H1 (cell line): ENCODE measurements at regions not wholly inside any gene's neighbourhood (a gene's known extent, or its start where the extent isn't known, plus 50 kb on each side); places are given as distances from the start of the nearest gene placed in this dataset.

Experiments used
- CTCF ChIA-PET: fragments of 300-600 bp; sonication (Branson Sonifier 250); formaldehyde crosslinking; loops from one replicate; lab custom pipeline; 2021; ENCODE audit not compliant: partially characterized antibody; lab: Charles Lee
- POLR2A ChIA-PET: fragments of 300-600 bp; sonication (Branson Sonifier 250); formaldehyde crosslinking; loops from one replicate; lab custom pipeline; 2021; ENCODE audit warnings: inconsistent platforms; ENCODE audit not compliant: partially characterized antibody; lab: Charles Lee
- DNase-seq, 2 experiments: peaks; one replicate each; pipeline versions ENCODE4 v3.0.0 to v3.0.0-alpha.2; 2010 to 2022; ENCODE audit warnings: low spot score in 2 of 2, low read depth in 1 of 2, mixed read lengths in 1 of 2
- FAIRE-seq: peaks from 2 replicates; lab custom pipeline; 2011; peaks lifted over from hg19 to GRCh38; lab: Jason Lieb, UNC
- H2AFZ ChIP-seq: 2 replicates; pipeline ENCODE4 v1.8.1; 2012; ENCODE audit warnings: low read length, inconsistent platforms
- H2AK5ac ChIP-seq: 2 replicates; pipeline ENCODE4 v1.6.1; 2013; ENCODE audit warnings: low read depth, low read length
- H2BK120ac ChIP-seq: replicated peaks from 2 replicates; pipeline ENCODE3; 2013; ENCODE audit warnings: low read depth, low read length, inconsistent platforms
- H2BK12ac ChIP-seq: 2 replicates; pipeline ENCODE4 v1.6.1; 2013; ENCODE audit warnings: low read depth, low read length
- H2BK15ac ChIP-seq: 2 replicates; pipeline ENCODE4 v1.6.1; 2013; ENCODE audit warnings: low read length
- H2BK20ac ChIP-seq: 2 replicates; pipeline ENCODE4 v1.6.1; 2013; ENCODE audit warnings: low read length
- H2BK5ac ChIP-seq: 2 replicates; pipeline ENCODE4 v1.6.1; 2013; ENCODE audit warnings: low read depth, low read length
- H3K14ac ChIP-seq: 2 replicates; pipeline ENCODE4 v1.6.1; 2013; ENCODE audit warnings: inconsistent platforms; ENCODE audit not compliant: insufficient read length
- H3K18ac ChIP-seq: 2 replicates; pipeline ENCODE4 v1.6.1; 2013; ENCODE audit warnings: low read length; ENCODE audit errors: extremely low read depth
- H3K23ac ChIP-seq: 2 replicates; pipeline ENCODE4 v1.6.1; 2013; ENCODE audit warnings: inconsistent platforms; ENCODE audit not compliant: insufficient read length
- H3K23me2 ChIP-seq: 2 replicates; pipeline ENCODE4 v1.6.1; 2013; ENCODE audit warnings: low read depth, low read length
- H3K27ac ChIP-seq: 2 replicates; pipeline ENCODE4 v1.6.1; 2011; ENCODE audit warnings: low read depth, low read length, inconsistent platforms
- H3K27me3 ChIP-seq, 4 experiments: replicated peaks in 1 of 4; 1 replicate in 1 of 4; 2 replicates in 3 of 4; pipeline versions ENCODE4 v1.6.1 to v1.8.1; 2011 to 2013; ENCODE audit warnings: low read length in 3 of 4, mild to moderate bottlenecking in 3 of 4, inconsistent platforms in 2 of 4, mixed read lengths in 2 of 4, moderate library complexity in 1 of 4; ENCODE audit not compliant: control insufficient read depth in 3 of 4, insufficient read depth in 3 of 4; ENCODE audit errors: extremely low read depth in 1 of 4
- H3K36me3 ChIP-seq, 4 experiments: 2 replicates each; pipeline versions ENCODE4 v1.6.1 to v1.8.1; 2011 to 2013; ENCODE audit warnings: mild to moderate bottlenecking in 4 of 4, low read length in 3 of 4, moderate library complexity in 2 of 4, control low read depth in 1 of 4, inconsistent platforms in 1 of 4; ENCODE audit not compliant: insufficient read depth in 4 of 4, control insufficient read depth in 2 of 4
- H3K4ac ChIP-seq: replicated peaks from 2 replicates; pipeline ENCODE3; 2013; ENCODE audit warnings: low read length, low read depth, mixed read lengths, inconsistent platforms; ENCODE audit not compliant: insufficient read length
- H3K4me1 ChIP-seq, 4 experiments: replicated peaks in 1 of 4; 1 replicate in 1 of 4; 2 replicates in 3 of 4; pipeline versions ENCODE4 v1.6.1 to v1.8.1; 2011 to 2013; ENCODE audit warnings: low read length in 3 of 4, inconsistent platforms in 2 of 4, mixed read lengths in 1 of 4; ENCODE audit not compliant: insufficient read depth in 4 of 4, control insufficient read depth in 3 of 4
- H3K4me2 ChIP-seq, 2 experiments: 2 replicates each; pipeline versions ENCODE4 v1.6.1 to v1.8.1; 2011 to 2013; ENCODE audit warnings: low read depth in 2 of 2, low read length in 2 of 2, control low read depth in 1 of 2, inconsistent platforms in 1 of 2, mild to moderate bottlenecking in 1 of 2; ENCODE audit not compliant: insufficient read depth in 1 of 2
- H3K4me3 ChIP-seq, 4 experiments: fragments of 200-600, 300-600 bp in 1 of 4; sonication (generic), shearing (Covaris generic), sonication (Bioruptor Twin) in 1 of 4; 2 replicates each; pipeline versions ENCODE4 v1.5.1 to v1.8.1; 2011 to 2016; ENCODE audit warnings: low read length in 4 of 4, low read depth in 3 of 4, control low read depth in 2 of 4, inconsistent platforms in 2 of 4, mild to moderate bottlenecking in 2 of 4, mixed read lengths in 1 of 4, moderate library complexity in 1 of 4; ENCODE audit not compliant: insufficient read depth in 2 of 4; ENCODE audit errors: extremely low read depth in 1 of 4
- H3K56ac ChIP-seq: replicated peaks from 2 replicates; pipeline ENCODE3; 2013; ENCODE audit warnings: low read depth, mild to moderate bottlenecking, mixed read lengths, low read length, inconsistent platforms; ENCODE audit not compliant: insufficient read length
- H3K79me1 ChIP-seq: 2 replicates; pipeline ENCODE4 v1.6.1; 2013; ENCODE audit warnings: low read depth, low read length, control low read depth
- H3K79me2 ChIP-seq, 2 experiments: 2 replicates each; pipeline versions ENCODE4 v1.6.1 to v1.8.1; 2012 to 2013; ENCODE audit warnings: low read length in 2 of 2, mild to moderate bottlenecking in 2 of 2, inconsistent platforms in 1 of 2; ENCODE audit not compliant: insufficient read depth in 2 of 2, control insufficient read depth in 1 of 2
- H3K9ac ChIP-seq, 4 experiments: replicated peaks in 1 of 4; 1 replicate in 1 of 4; 2 replicates in 3 of 4; pipeline versions ENCODE4 v1.6.1 to v1.8.1; 2011 to 2013; ENCODE audit warnings: low read depth in 3 of 4, low read length in 3 of 4, control low read depth in 2 of 4, mild to moderate bottlenecking in 2 of 4, moderate library complexity in 2 of 4, inconsistent platforms in 1 of 4; ENCODE audit errors: extremely low read depth in 1 of 4
- H3K9me3 ChIP-seq, 2 experiments: 2 replicates each; pipeline versions ENCODE4 v1.6.1 to v1.8.1; 2012 to 2013; ENCODE audit warnings: mild to moderate bottlenecking in 2 of 2, moderate library complexity in 2 of 2, control low read depth in 1 of 2, inconsistent platforms in 1 of 2, low read depth in 1 of 2, low read length in 1 of 2, mixed read lengths in 1 of 2; ENCODE audit not compliant: insufficient read depth in 2 of 2
- H4K20me1 ChIP-seq, 2 experiments: replicated peaks in 1 of 2; 2 replicates each; pipeline versions ENCODE3 to v1.8.1; 2011 to 2013; ENCODE audit warnings: inconsistent platforms in 2 of 2, low read length in 2 of 2, mild to moderate bottlenecking in 1 of 2; ENCODE audit not compliant: insufficient read depth in 2 of 2, control insufficient read depth in 1 of 2
- H4K5ac ChIP-seq: 2 replicates; pipeline ENCODE4 v1.6.1; 2013; ENCODE audit warnings: low read length, low read depth, mixed read lengths, inconsistent platforms; ENCODE audit not compliant: insufficient read length
- H4K8ac ChIP-seq: 2 replicates; pipeline ENCODE4 v1.8.0; 2013; ENCODE audit warnings: mild to moderate bottlenecking, moderate library complexity, low read length, inconsistent platforms; ENCODE audit not compliant: insufficient read depth; ENCODE audit errors: extremely low read depth
- H4K91ac ChIP-seq: replicated peaks from 2 replicates; pipeline ENCODE3; 2013; ENCODE audit warnings: low read length, mixed read lengths, inconsistent platforms; ENCODE audit not compliant: insufficient read length
- ASH2L ChIP-seq: fragments of 200-600, 300-600 bp; sonication (generic); IDR thresholded peaks from one replicate; pipeline ENCODE4 v1.7.1; 2017; ENCODE audit warnings: low read length
- CEBPB ChIP-seq: IDR thresholded peaks from 2 replicates; pipeline ENCODE4 v1.6.1; 2012; ENCODE audit warnings: low read depth, low read length
- CREB1 ChIP-seq: IDR thresholded peaks from 2 replicates; pipeline ENCODE4 v1.6.1; 2012; ENCODE audit warnings: inconsistent platforms
- EZH2 ChIP-seq: fragments of 200-600 bp; sonication (generic); IDR thresholded peaks from 2 replicates; pipeline ENCODE4 v1.7.1; 2012; ENCODE audit warnings: low read depth, mild to moderate bottlenecking, moderate library complexity, low read length, inconsistent platforms; ENCODE audit not compliant: severe bottlenecking
- HDAC2 ChIP-seq, 2 experiments: fragments of 300-600 bp in 1 of 2; sonication (generic) in 1 of 2; IDR thresholded peaks; 2 replicates each; pipeline ENCODE4 v1.6.1; 2011 to 2012; ENCODE audit warnings: low read depth in 2 of 2, low read length in 2 of 2, mild to moderate bottlenecking in 2 of 2, moderate library complexity in 2 of 2, borderline replicate concordance in 1 of 2, inconsistent platforms in 1 of 2
- MAX ChIP-seq: IDR thresholded peaks from 2 replicates; pipeline ENCODE4 v1.6.1; 2012; ENCODE audit warnings: inconsistent platforms
- NRF1 ChIP-seq: IDR thresholded peaks from 2 replicates; pipeline ENCODE4 v1.6.1; 2011; ENCODE audit warnings: mild to moderate bottlenecking, low read depth, low read length, improper control_type of control experiment
- RBBP5 ChIP-seq: IDR thresholded peaks from 2 replicates; pipeline ENCODE4 v1.7.1; 2012; ENCODE audit warnings: low read depth, mild to moderate bottlenecking, inconsistent platforms, low read length, moderate library complexity, borderline replicate concordance
- SIRT6 ChIP-seq: IDR thresholded peaks from one replicate; pipeline ENCODE4 v1.7.1; 2012; ENCODE audit warnings: low read length, inconsistent platforms
- SP1 ChIP-seq: IDR thresholded peaks from 2 replicates; pipeline ENCODE4 v1.6.1; 2011; ENCODE audit warnings: low read depth, low read length
- TAF7 ChIP-seq: optimal IDR thresholded peaks from 2 replicates; pipeline ENCODE3; 2011; ENCODE audit warnings: low read depth, mild to moderate bottlenecking, inconsistent platforms, low read length, moderate library complexity, borderline replicate concordance
- WGBS, 2 experiments: shearing (Covaris generic) in 1 of 2; methylation state at CpG; one replicate each; pipeline versions ENCODE4 v1.1.6 to v1.1.7; 2013 to 2015; ENCODE audit warnings: low lambda C conversion rate in 2 of 2, mixed read lengths in 2 of 2, inconsistent platforms in 1 of 2, low coverage in 1 of 2, missing lambda C conversion rate in 1 of 2; ENCODE audit not compliant: insufficient replicate concordance in 2 of 2, insufficient coverage in 1 of 2, insufficient read length in 1 of 2; ENCODE audit errors: extremely low coverage in 1 of 2, missing lambda C conversion rate in 1 of 2; 5-methylcytosine and 5-hydroxymethylcytosine counted together
- TF ChIP-seq, protein P1 (sequence below): IDR thresholded peaks from 2 replicates; pipeline ENCODE4 v1.6.1; 2012; ENCODE audit warnings: low read length, inconsistent platforms

DNA sequence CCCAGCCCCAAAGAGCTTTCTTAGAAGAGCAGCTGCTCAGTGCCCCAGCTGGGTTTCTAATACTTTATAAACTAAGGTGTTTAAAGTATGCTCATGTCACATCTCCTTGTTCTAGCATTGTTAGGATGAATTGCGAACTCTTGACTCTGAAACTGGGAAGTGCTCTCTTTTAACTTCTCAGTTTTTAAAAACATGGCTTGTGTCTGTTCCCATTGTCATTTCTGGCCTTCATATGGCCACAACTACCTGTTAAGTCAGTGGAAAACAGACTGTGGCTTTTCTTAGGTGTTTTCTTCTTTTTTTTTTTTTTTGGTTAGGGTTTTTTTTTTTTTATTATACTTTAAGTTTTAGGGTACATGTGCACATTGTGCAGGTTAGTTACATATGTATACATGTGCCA lies 164.7 kb downstream of the KCNRG start:
- WGBS, 2 experiments: 47% methylated on average over 1 of the region's 1 CpG; no CpG with 5 or more reads in 1 of the 2 experiments
- Histone ChIP-seq H4K8ac (no peak overlapping the region), H3K9me3 (no peaks in the 10 kb centered on the region), H3K79me2 (no peaks in the 10 kb centered on the region), H3K4me3 (no peak overlapping the region), H2AFZ (no peak overlapping the region), H3K23me2 (no peaks in the 10 kb centered on the region), H3K4ac (no peak overlapping the region), H4K5ac (no peak overlapping the region), H3K79me1 (no peaks in the 10 kb centered on the region), H2BK120ac (no peak overlapping the region), H2BK15ac (no peak overlapping the region), H3K14ac (no peak overlapping the region), H4K20me1 (no peaks in the 10 kb centered on the region), H4K91ac (no peak overlapping the region), H3K36me3 (no peaks in the 10 kb centered on the region), H2BK12ac (no peak overlapping the region), H2AK5ac (no peak overlapping the region), H3K18ac (no peak overlapping the region), H2BK20ac (no peak overlapping the region), H3K23ac (no peak overlapping the region), H3K56ac (no peak overlapping the region), H3K27ac (no peak overlapping the region), H2BK5ac (no peak overlapping the region), H3K4me2 (no peak overlapping the region), H3K9ac (no peak overlapping the region), H3K4me1 (no peaks in the 10 kb centered on the region), H3K27me3 (no peaks in the 10 kb centered on the region; a peak in 1 of 7 replicates)
- DNase-seq (no peak), FAIRE-seq (no peak)
- POLR2A ChIA-PET: no interaction called here
- CTCF ChIA-PET: no interaction called here
- TF ChIP-seq MAX (no peak), RBBP5 (no peak), EZH2 (no peak), CREB1 (no peak), ASH2L (no peak), SP1 (no peak), TAF7 (no peak), HDAC2 (IDR thresholded peaks at IDR 0.05; ENCODE audit: borderline replicate concordance in 1 of 2, low read depth in 2 of 2, low read length in 2 of 2) (no peak), NRF1 (no peak), CEBPB (no peak), SIRT6 (no peak)
- TF ChIP-seq, protein P1, sequence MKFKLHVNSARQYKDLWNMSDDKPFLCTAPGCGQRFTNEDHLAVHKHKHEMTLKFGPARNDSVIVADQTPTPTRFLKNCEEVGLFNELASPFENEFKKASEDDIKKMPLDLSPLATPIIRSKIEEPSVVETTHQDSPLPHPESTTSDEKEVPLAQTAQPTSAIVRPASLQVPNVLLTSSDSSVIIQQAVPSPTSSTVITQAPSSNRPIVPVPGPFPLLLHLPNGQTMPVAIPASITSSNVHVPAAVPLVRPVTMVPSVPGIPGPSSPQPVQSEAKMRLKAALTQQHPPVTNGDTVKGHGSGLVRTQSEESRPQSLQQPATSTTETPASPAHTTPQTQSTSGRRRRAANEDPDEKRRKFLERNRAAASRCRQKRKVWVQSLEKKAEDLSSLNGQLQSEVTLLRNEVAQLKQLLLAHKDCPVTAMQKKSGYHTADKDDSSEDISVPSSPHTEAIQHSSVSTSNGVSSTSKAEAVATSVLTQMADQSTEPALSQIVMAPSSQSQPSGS: no peak
